AG08395 (cell line): ENCODE measurements at regions not wholly inside any gene's neighbourhood (a gene's known extent, or its start where the extent isn't known, plus 50 kb on each side); places are given as distances from the start of the nearest gene placed in this dataset.

ENCODE experiments used
- DNase-seq: peaks from one replicate; pipeline ENCODE4 v3.0.0; 2012; ENCODE audit warnings: mixed read lengths, low spot score

DNA sequence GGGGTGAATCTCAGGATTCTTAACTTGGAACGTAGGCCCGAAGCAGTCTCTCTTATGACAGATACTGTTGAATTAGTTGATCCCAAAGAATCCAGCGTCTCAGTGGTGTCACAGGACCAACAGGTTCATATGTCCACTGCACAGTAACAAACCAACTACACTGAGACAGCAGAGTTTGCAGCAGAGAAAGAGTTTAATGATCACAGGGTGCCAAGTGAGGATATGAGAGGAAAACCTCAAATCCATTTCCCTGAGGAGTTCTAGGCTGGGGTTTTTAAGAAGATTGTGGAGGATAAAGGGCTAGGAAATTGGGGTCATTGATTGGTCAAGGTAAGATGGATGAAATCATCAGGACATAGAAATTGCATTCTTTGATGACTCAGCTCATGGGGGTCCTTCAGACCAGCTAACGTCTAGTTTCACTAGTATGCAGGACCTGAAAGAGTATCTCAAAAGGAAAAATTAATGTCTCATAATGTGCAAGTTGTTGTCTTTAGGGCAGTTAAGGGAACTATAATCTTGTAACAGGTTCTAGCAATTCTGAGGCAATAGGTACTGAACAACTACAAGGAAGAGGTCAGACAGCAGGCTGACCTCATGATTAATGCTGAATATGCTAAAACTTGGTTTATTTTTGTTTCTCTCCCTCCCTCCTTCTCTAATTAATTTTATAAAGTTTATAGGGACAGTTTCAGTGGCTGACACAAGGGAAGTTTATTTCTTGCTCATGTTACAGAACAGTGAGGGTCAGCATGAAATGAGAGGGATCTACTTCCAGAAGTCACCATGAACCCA, 310.9 kb upstream of the NEBL start:
- DNase-seq, result no peak

- DNase-seq, result no peak
Observed at GRCh38 chr10:21205328-21205727, 308.2 kb upstream of the NEBL start.

DNA sequence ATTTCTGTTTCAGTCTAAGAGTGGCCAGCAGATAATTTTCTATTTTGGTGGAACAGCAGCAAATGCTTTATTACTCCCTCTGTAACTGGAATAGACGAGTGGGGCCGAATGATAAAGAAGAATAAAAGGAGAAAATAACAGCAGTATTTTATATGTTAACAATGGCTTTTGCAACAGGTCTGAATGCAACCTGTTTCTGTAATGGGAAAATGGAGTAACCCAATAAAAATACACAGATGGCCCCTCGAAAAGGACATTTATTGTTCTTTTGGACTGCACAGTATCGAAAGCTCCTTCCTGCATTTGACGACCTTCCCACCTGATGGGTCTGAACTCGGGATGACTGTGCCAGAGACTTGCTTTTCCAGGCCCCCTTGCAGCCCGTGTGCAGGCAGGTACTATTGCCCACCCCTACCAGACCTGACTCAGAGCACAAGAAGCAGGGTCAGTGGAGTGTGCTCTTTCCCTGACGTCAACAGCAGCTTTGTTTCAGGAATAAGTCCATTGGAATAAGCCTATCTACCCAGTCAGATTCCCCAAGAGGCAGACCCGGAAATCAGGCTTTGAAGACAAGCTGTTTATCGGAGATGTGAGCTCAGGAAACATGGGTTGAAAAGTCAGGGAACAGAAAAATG, 306.5 kb upstream of the NEBL start:
- DNase-seq, result no peak

- DNase-seq, result no peak
Observed at GRCh38 chr10:21202776-21203462, 305.8 kb upstream of the NEBL start.

- no peak for DNase-seq
Observed at GRCh38 chr10:21199501-21199900, 302.4 kb upstream of the NEBL start.

DNA sequence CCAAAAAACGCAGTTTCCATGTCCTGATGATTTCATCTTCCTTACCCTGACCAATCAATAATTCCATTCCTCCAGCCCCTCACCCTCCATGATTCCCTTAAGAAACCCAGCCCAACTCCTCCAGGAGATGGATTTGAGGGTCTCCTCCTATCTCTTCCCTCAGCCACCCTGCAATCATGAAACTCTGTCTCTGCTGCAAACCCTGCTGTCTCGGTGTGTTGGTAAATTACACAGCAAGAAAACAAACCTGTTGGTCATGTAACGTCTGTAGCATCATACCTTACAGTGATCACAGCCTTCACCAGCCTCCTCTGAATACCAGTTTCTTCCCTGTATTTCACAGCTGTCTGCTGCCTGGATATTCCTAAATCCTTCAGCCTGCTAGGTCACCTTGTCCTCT, 300.7 kb upstream of the NEBL start:
- no peak for DNase-seq

- no peak for DNase-seq
Observed at GRCh38 chr10:21196822-21197395, 299.8 kb upstream of the NEBL start.

DNA sequence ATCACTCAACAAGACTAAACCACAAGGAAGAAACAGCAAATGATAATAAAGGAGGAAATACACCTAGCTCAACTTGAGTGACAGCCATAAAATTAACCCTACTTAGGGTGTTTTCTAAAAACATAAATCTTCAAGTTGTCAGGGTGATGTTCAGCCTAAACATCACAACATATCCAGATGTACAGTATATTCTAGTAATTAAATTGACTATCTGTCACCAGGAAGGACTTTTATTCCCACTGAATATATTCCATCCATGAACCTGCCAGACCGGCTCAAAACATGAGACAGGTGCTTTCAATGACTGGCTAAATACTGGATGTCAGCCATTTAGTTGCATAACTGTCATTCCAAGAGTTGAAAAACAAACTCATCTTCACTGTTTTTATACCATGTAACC, 298.1 kb upstream of the NEBL start:
- no peak for DNase-seq

- DNase-seq, result no peak
Observed at GRCh38 chr10:21194510-21194993, 297.4 kb upstream of the NEBL start.

DNA sequence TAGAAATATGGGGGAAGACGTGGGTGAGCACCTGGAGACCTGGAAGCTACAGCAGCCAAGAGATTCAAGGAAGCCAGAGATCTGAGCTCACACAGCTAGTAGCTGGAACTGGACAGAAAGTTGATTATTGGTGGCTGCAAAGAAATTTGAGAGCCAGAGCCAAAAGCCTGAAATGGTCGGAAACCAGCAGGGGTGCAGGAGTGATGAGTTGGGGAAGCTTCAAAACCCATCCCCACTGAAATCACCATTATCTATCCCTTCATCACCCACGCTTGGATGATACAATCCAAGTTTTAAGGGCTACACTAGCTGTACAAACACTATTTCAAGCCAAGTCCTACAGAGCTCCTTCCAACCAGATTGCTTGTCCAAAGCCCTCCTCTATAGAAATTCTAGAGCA, 296.1 kb upstream of the NEBL start:
- DNase-seq, result no peak

- no peak for DNase-seq
Observed at GRCh38 chr10:21191512-21191911, 294.4 kb upstream of the NEBL start.

GRCh38 chr10:21184984-21185383, 287.9 kb upstream of the NEBL start:
- DNase-seq, result no peak

DNA sequence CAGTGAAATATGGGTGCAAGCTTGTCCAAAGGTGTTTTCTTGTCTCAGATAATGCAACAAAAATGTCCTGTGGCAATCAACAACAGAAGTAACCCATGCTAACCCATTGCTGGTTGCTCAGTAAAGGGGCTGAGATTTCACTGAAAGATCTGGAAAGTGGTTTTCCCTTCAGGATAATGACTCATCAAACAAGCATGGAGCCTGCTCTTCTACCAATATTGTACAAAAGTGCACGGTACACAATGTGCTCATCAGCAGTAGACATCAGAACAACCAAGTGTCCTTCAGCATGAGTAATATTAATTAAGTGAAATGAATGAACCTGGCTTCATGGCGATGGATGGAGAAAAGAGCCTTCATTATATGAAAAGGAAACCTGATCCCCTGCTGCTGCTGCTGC, 287.1 kb upstream of the NEBL start:
- no peak for DNase-seq

DNA sequence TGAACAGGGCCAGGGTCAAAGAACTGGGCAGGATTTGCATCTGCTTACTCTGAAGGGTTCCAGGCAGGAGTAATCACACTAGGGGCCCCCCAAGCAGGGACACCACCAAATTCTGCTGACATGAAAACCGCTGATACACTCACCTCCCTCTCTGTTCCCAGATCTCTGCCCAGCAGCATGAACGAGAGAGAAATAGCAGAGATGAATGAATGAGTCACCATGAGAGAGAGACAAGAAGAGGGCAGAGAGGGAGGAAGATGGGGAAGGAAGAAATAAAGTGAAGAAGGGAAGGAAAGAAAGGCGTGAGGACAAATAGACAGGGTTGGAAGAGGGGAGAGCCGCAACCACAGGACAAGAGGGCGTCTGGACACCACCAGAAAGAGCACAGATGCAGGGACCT, 285.9 kb upstream of the NEBL start:
- no peak for DNase-seq

DNA sequence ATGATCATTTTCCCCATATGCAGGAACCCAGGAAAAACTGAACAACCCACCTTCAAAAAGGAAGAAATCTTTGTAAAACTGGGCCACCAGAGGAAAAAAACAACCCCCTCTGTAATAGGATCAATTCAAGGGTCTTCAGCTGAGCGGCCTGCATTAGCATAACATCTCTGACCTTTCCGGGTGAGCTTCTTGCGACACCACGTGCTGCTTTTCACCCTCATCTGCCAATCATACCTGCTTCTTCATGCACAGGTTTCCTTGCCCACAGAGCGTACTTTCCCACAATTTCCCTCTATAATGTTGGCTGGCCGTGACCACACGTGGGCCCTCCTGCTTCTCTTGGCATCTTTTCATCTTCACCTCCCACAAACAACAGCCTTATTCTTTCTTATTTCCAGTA, 284.3 kb upstream of the NEBL start:
- no peak for DNase-seq

GRCh38 chr10:21180604-21181003, 283.5 kb upstream of the NEBL start:
- no peak for DNase-seq

DNA sequence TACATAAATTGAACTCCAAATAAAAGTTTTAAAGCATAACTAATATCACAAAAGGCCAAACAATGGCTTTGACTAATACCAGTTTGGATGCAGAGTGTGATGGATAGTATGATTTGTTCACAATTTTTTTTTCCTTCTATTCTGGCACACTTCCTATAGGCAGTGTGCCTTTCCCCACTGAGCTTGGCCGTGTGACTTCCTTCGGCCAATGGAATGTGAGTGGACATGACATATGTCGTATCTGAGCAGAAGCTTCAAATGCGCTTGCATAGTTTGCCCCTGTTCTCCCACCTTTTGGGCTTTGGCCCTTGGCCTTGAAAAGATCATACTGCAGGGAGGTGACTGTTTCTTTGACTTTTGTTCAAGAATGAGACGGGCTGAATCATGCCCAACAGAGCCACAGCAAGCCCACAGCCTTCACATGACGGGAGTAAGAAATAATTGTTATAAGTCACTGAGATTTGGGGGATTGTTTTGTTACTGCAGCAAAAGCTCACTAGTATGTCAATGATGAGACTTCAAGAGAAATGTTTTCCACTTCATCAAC, 279.9 kb upstream of the NEBL start:
- no peak for DNase-seq

GRCh38 chr10:21175797-21176196, 278.7 kb upstream of the NEBL start:
- DNase-seq, result no peak

GRCh38 chr10:21174715-21175495, 277.8 kb upstream of the NEBL start:
- DNase-seq, result no peak

GRCh38 chr10:21173802-21174714, 276.9 kb upstream of the NEBL start:
- no peak for DNase-seq
